ENCODE measurements at regions not wholly inside any gene's neighbourhood (a gene's known extent, or its start where the extent isn't known, plus 50 kb on each side); places are given as distances from the start of the nearest gene placed in this dataset.

DNA sequence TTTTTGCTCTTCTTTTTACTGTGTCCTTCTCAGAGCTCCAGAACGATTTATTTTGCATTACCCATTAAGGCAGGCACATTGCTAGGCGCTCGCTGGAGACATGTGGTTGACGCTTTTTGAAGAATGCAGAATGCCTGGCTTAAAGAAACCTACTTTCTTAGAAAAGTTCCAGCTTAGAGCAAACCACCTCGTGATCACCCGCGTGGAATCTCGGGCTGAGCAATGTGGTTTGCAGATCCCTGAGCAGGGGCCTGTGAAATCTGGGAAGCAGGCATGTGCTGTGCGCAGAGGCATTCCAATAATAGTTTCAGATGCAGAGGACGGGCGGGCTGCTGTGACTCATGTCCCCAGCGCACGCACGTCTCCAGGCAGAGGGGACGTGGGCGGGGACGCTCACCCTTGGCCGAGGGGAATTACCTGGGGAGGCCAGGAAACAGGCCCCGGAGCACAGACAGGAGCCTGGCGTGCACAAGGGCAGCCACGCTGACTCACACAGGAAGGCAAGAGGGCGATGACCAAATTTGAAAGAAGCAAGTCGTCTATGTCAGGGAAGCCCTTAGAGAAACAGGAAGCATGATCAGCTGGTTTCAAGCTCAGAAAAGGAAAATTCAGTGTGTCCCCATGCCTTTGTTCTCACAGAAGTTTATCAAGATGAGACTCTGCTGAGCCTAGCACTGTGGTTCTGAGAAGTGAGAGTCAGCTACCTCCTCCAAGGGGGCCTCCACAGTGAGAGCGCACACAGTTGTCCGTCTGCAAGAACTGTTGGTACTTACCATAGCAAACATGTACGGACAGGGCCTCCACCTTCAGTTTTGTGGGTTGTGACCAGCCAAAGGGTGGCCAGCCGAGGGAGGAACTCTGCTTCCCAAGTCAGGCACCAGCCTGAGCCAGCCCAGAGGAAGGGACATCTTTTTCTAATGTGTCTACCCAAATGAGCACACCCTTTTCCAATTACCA lies 218.6 kb downstream of the PIK3R1 start:
- FAIRE-seq (peak; percentile 97), DNase-seq (ENCODE audit: low read depth) (peak; percentile 96)
- no peak overlapping the region for H3K4me3 ChIP-seq (ENCODE audit: low read depth, low read length)
- TF ChIP-seq, protein P1, sequence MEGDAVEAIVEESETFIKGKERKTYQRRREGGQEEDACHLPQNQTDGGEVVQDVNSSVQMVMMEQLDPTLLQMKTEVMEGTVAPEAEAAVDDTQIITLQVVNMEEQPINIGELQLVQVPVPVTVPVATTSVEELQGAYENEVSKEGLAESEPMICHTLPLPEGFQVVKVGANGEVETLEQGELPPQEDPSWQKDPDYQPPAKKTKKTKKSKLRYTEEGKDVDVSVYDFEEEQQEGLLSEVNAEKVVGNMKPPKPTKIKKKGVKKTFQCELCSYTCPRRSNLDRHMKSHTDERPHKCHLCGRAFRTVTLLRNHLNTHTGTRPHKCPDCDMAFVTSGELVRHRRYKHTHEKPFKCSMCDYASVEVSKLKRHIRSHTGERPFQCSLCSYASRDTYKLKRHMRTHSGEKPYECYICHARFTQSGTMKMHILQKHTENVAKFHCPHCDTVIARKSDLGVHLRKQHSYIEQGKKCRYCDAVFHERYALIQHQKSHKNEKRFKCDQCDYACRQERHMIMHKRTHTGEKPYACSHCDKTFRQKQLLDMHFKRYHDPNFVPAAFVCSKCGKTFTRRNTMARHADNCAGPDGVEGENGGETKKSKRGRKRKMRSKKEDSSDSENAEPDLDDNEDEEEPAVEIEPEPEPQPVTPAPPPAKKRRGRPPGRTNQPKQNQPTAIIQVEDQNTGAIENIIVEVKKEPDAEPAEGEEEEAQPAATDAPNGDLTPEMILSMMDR (IDR thresholded peaks at IDR 0.05; ENCODE audit: insufficient read depth, low read length, severe bottlenecking), result no peak
- H3K36me3 ChIP-seq (ENCODE audit: control insufficient read depth, insufficient read depth, low read length), result no peaks in the 10 kb centered on the region
- H3K27me3 ChIP-seq (ENCODE audit: control insufficient read depth, insufficient read depth, low read length), result no peaks in the 10 kb centered on the region

DNA sequence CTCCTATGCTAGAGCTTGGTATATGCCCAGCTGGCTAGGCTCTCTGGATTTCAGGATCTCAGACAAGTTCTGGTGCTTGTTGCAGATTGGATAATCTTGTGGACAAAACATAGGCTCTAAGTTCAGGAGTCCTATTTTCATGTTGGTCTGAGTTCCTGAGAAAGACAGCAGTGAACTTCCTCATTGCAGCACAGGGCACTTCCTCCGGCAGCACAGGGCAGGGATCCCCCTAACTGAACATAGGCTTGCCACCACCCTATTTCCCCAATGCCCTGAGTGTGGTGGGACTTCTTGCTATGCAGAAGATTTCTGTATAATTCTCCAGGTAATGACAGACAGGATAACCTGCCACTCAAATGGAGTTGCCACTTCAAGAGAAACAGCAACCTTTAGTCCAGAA lies 220.1 kb downstream of the PIK3R1 start:
- FAIRE-seq (no peak), DNase-seq (ENCODE audit: low read depth) (no peak)
- TF ChIP-seq, protein P1 (IDR thresholded peaks at IDR 0.05; ENCODE audit: insufficient read depth, low read length, severe bottlenecking), result no peak
- Histone ChIP-seq H3K27me3 (ENCODE audit: control insufficient read depth, insufficient read depth, low read length) (no peaks in the 10 kb centered on the region), H3K4me3 (ENCODE audit: low read depth, low read length) (no peak overlapping the region), H3K36me3 (ENCODE audit: control insufficient read depth, insufficient read depth, low read length) (no peaks in the 10 kb centered on the region)

DNA sequence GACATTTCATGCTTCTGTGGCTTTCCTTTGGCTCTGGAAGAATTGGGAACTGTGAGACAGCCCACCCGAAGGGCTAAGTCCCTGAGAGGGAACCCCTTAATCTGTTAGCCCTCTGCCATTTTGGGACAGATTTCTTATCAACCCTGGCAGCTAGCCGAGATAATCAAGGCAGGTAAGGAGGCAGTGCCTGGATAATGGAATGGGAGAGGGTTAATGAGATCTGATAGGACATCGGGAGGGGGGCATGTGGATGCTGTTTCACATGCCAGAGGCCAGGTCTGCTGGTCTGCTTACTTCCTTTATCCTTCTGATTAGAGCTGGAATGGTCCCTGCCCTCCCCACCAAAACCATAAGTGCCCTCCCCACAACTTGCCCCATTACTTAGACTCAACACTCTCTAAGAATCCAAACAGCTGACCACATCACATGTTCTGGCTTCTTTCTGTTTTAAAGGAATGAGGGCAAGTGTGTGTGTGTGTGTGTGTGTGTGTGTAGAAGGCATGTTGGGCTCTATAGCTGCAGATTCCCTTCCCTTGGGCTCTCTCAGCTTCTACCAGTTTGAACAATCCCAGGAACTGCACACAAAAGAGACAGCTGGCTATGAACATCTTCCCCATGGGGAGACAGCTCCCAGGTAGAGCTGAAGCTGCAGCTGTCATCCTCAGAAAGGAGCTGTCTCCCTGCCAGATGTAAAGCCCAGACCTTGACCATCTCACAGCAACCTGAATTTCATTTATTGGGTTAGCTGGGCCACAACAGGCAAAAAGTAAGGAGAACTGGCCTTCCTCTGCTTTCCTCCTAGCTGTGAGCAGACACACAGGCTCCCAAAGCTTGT lies 221.3 kb downstream of the PIK3R1 start:
- FAIRE-seq (no peak), DNase-seq (ENCODE audit: low read depth) (no peak)
- H3K27me3 ChIP-seq (ENCODE audit: control insufficient read depth, insufficient read depth, low read length), result no peaks in the 10 kb centered on the region
- no peak overlapping the region for H3K4me3 ChIP-seq (ENCODE audit: low read depth, low read length)
- TF ChIP-seq, protein P1 (IDR thresholded peaks at IDR 0.05; ENCODE audit: insufficient read depth, low read length, severe bottlenecking), result no peak
- no peaks in the 10 kb centered on the region for H3K36me3 ChIP-seq (ENCODE audit: control insufficient read depth, insufficient read depth, low read length)

DNA sequence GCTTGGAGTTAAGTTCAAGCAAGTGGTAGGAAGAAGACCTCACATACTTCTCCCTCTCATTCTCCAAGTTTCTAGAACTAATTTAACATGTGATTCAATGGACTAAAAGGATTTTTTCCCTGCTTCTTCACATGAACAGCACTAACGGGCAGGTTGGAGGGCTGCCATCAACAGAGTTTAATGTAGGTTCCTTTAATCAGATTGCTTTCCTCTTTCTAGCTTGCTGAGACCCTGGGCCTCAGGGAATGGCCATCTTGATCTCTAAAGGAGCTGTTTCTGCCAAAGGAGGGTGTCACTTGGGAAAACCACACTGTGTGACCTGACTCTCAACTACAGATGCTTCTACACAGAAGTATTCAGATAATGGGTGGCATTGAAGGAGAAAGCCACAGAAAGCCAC lies 223.3 kb downstream of the PIK3R1 start:
- Histone ChIP-seq H3K27me3 (ENCODE audit: control insufficient read depth, insufficient read depth, low read length) (no peaks in the 10 kb centered on the region), H3K4me3 (ENCODE audit: low read depth, low read length) (no peak overlapping the region), H3K36me3 (ENCODE audit: control insufficient read depth, insufficient read depth, low read length) (no peaks in the 10 kb centered on the region)
- TF ChIP-seq, protein P1 (IDR thresholded peaks at IDR 0.05; ENCODE audit: insufficient read depth, low read length, severe bottlenecking), result no peak
- FAIRE-seq (no peak), DNase-seq (ENCODE audit: low read depth) (no peak)

DNA sequence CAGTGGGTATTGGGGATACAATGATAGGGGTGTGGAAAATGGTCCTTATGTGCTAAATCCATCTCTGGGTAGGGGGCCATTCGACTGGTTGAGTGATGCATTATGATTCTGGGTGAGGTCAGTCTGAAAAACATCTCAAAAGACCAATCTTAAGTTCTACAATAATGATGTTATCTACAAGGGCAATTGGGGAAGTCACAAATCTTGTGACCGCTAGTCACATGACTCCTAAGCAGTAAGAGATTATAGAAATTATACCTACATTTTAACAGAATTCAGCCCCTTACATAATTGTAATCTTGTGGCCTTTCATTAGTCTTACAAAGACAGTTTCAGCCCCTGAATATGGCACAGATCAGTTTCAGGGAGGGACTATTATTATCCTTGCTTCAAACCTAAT lies 224.7 kb downstream of the PIK3R1 start:
- no peak for FAIRE-seq
- Histone ChIP-seq H3K4me3 (ENCODE audit: low read depth, low read length) (no peak overlapping the region), H3K36me3 (ENCODE audit: control insufficient read depth, insufficient read depth, low read length) (no peaks in the 10 kb centered on the region), H3K27me3 (ENCODE audit: control insufficient read depth, insufficient read depth, low read length) (no peaks in the 10 kb centered on the region)
- TF ChIP-seq, protein P1 (IDR thresholded peaks at IDR 0.05; ENCODE audit: insufficient read depth, low read length, severe bottlenecking), result no peak
- DNase-seq (ENCODE audit: low read depth), result no peak

Data from bronchial epithelial cell (primary cell).